H1 (cell line): ENCODE measurements at regions not wholly inside any gene's neighbourhood (a gene's known extent, or its start where the extent isn't known, plus 50 kb on each side); places are given as distances from the start of the nearest gene placed in this dataset.

Experiments used
- CHD7 ChIP-seq: fragments of 300-600 bp; sonication (generic); IDR thresholded peaks from 2 replicates; pipeline ENCODE4 v1.7.1; 2012; ENCODE audit warnings: low read length, moderate library complexity, mild to moderate bottlenecking, inconsistent platforms; ENCODE audit not compliant: insufficient replicate concordance

- no peak for TF ChIP-seq CHD7
These were observed 339.4 kb downstream of the CDH11 start (continued) for GRCh38 chr16:64782484-64782883.
